Right lobe of liver (tissue), 4 donors: ENCODE measurements at regions not wholly inside any gene's neighbourhood (a gene's known extent, or its start where the extent isn't known, plus 50 kb on each side); places are given as distances from the start of the nearest gene placed in this dataset.

Experiments used
- POLR2A ChIP-seq: fragments of 450-650 bp; IDR thresholded peaks from one replicate; pipeline ENCODE4 v1.6.1; 2017; ENCODE audit warnings: antibody characterized with exemption, mild to moderate bottlenecking
- TF ChIP-seq, protein P1 (sequence below), 4 donors: fragments of 200-600 bp in 3 of 4; fragments of 450-650 bp in 1 of 4; IDR thresholded peaks; one replicate each; pipeline versions ENCODE4 v1.5.1 to v1.8.0; 2016 to 2022; ENCODE audit warnings: antibody characterized with exemption in 4 of 4, mild to moderate bottlenecking in 2 of 4
- donor health status: DM: no; HTN: no; CAD: no.
- donor health status: DM: no; HTN: no; CAD: no.
- donor health status: DM: no; HTN: yes; CAD: no.

DNA sequence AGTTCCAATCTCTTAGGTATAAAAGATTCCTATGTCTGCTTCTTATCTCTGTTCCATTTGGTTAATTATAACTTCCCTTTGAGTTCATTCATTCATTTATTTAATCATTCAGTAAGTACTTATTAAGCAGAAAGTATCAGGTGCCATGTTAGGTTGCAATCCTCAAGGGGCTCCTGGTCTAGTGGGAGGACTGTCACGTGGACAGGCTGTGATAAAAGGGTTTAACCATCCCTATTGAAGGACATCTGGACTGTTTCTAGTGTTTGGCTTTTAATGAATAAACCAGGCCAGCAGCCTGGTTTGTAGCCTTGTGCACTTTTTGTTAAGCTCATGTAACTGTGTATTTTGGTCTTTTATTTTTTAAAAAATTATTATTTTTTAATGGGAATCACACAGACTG is 162.1 kb upstream of the OGFRL1 start:
- TF ChIP-seq POLR2A = no peak
- TF ChIP-seq, protein P1, sequence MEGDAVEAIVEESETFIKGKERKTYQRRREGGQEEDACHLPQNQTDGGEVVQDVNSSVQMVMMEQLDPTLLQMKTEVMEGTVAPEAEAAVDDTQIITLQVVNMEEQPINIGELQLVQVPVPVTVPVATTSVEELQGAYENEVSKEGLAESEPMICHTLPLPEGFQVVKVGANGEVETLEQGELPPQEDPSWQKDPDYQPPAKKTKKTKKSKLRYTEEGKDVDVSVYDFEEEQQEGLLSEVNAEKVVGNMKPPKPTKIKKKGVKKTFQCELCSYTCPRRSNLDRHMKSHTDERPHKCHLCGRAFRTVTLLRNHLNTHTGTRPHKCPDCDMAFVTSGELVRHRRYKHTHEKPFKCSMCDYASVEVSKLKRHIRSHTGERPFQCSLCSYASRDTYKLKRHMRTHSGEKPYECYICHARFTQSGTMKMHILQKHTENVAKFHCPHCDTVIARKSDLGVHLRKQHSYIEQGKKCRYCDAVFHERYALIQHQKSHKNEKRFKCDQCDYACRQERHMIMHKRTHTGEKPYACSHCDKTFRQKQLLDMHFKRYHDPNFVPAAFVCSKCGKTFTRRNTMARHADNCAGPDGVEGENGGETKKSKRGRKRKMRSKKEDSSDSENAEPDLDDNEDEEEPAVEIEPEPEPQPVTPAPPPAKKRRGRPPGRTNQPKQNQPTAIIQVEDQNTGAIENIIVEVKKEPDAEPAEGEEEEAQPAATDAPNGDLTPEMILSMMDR (IDR thresholded peaks at IDR 0.05) = no peak
